ENCODE measurements at regions not wholly inside any gene's neighbourhood (a gene's known extent, or its start where the extent isn't known, plus 50 kb on each side); places are given as distances from the start of the nearest gene placed in this dataset.

- DNase-seq (ENCODE audit: extremely low read depth, low read depth) = no peak
- no peak for TF ChIP-seq CTCF (IDR thresholded peaks at IDR 0.05; ENCODE audit: low read depth, low read length, missing control alignments)
- no peak overlapping the region for H3K4me3 ChIP-seq (replicated peaks; ENCODE audit: low read depth, low read length)
Observed at GRCh38 chr6:126905917-126906316, 212.6 kb upstream of the RSPO3 start.

- DNase-seq (ENCODE audit: extremely low read depth, low read depth) = no peak
- H3K4me3 ChIP-seq (replicated peaks; ENCODE audit: low read depth, low read length) = no peak overlapping the region
- no peak for TF ChIP-seq CTCF (IDR thresholded peaks at IDR 0.05; ENCODE audit: low read depth, low read length, missing control alignments)
Observed at GRCh38 chr6:126907312-126907711, 211.2 kb upstream of the RSPO3 start.

- DNase-seq (ENCODE audit: extremely low read depth, low read depth) = no peak
- H3K4me3 ChIP-seq (replicated peaks; ENCODE audit: low read depth, low read length) = no peak overlapping the region
- no peak for TF ChIP-seq CTCF (IDR thresholded peaks at IDR 0.05; ENCODE audit: low read depth, low read length, missing control alignments)
Observed at GRCh38 chr6:126907996-126908395, 210.5 kb upstream of the RSPO3 start.

GRCh38 chr6:126909493-126909892 lies 209.0 kb upstream of the RSPO3 start:
- TF ChIP-seq CTCF (IDR thresholded peaks at IDR 0.05; ENCODE audit: low read depth, low read length, missing control alignments) = no peak
- H3K4me3 ChIP-seq (replicated peaks; ENCODE audit: low read depth, low read length) = no peak overlapping the region
- DNase-seq (ENCODE audit: extremely low read depth, low read depth) = no peak

- H3K4me3 ChIP-seq (replicated peaks; ENCODE audit: low read depth, low read length) = no peak overlapping the region
- DNase-seq (ENCODE audit: extremely low read depth, low read depth) = no peak
- no peak for TF ChIP-seq CTCF (IDR thresholded peaks at IDR 0.05; ENCODE audit: low read depth, low read length, missing control alignments)
Observed at GRCh38 chr6:126913651-126914050, 204.8 kb upstream of the RSPO3 start.

GRCh38 chr6:126914172-126914571 lies 204.3 kb upstream of the RSPO3 start:
- no peak overlapping the region for H3K4me3 ChIP-seq (replicated peaks; ENCODE audit: low read depth, low read length)
- DNase-seq (ENCODE audit: extremely low read depth, low read depth) = no peak
- no peak for TF ChIP-seq CTCF (IDR thresholded peaks at IDR 0.05; ENCODE audit: low read depth, low read length, missing control alignments)

- no peak overlapping the region for H3K4me3 ChIP-seq (replicated peaks; ENCODE audit: low read depth, low read length)
- TF ChIP-seq CTCF (IDR thresholded peaks at IDR 0.05; ENCODE audit: low read depth, low read length, missing control alignments) = no peak
- DNase-seq (ENCODE audit: extremely low read depth, low read depth) = no peak
Observed at GRCh38 chr6:126914801-126915200, 203.7 kb upstream of the RSPO3 start.
